ENCODE measurements at regions not wholly inside any gene's neighbourhood (a gene's known extent, or its start where the extent isn't known, plus 50 kb on each side); places are given as distances from the start of the nearest gene placed in this dataset.

DNA sequence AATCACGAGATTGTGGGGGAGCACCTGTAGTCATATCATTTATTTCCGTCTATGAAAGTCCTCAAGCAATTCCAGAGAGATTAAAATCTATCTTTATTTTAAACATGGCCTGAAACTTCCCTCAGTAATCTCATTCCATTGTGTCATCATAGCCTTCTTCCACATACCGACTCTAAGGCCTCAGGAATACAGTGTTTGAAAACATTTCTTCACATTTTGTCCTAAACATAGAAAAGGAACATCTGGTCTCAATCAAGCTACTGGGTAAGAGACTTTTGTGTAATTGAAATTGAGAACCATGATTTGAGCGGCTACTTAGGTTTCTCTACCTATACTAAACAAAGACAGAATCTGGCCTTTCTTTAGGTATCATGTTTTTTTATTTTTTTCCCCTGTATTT, 78.0 kb upstream of the ELMO1 start:
- no peak for DNase-seq (ENCODE audit: extremely low spot score)
- no peaks in the 10 kb centered on the region for H3K36me3 ChIP-seq
- no peaks in the 10 kb centered on the region for H3K9me3 ChIP-seq
- peaks cover 0 to 3% (median 0%) of the 10 kb centered on the region in 4 donors for H3K4me1 ChIP-seq
- WGBS = 61% methylated on average over 4 of the region's 4 CpGs
- no peak overlapping the region for H3K4me3 ChIP-seq
- TF ChIP-seq POLR2AphosphoS5 (IDR thresholded peaks at IDR 0.05) (no peak), POLR2A (IDR thresholded peaks at IDR 0.05; ENCODE audit: low read depth) (no peak), EP300 (IDR thresholded peaks at IDR 0.05) (no peak)
- TF ChIP-seq, protein P1, sequence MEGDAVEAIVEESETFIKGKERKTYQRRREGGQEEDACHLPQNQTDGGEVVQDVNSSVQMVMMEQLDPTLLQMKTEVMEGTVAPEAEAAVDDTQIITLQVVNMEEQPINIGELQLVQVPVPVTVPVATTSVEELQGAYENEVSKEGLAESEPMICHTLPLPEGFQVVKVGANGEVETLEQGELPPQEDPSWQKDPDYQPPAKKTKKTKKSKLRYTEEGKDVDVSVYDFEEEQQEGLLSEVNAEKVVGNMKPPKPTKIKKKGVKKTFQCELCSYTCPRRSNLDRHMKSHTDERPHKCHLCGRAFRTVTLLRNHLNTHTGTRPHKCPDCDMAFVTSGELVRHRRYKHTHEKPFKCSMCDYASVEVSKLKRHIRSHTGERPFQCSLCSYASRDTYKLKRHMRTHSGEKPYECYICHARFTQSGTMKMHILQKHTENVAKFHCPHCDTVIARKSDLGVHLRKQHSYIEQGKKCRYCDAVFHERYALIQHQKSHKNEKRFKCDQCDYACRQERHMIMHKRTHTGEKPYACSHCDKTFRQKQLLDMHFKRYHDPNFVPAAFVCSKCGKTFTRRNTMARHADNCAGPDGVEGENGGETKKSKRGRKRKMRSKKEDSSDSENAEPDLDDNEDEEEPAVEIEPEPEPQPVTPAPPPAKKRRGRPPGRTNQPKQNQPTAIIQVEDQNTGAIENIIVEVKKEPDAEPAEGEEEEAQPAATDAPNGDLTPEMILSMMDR (IDR thresholded peaks at IDR 0.05) = no peak
- intact Hi-C loops (cut with DNase I) = no loop called here
- H3K27me3 ChIP-seq = no peaks in the 10 kb centered on the region
- no peak overlapping the region for H3K27ac ChIP-seq (replicated peaks in 1 of 4)

DNA sequence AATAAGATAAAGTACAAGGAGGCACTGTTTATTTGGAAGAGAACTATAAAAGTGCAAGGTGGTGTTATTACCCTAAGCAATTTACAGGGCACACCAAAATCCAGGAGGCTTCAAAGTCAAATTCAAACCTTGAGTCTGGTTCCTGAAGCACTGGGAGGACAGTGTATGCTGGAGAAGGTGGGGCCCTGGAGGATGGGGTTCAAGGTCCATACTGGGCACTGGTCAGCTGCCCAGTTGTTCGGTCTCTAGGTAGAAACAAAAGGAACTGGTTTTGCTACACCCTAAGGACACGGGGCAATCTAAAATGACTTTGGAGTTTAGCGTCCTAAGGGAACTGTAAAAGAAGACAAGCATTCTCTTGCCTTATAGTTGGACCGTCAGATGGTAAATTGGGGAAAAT, 78.4 kb upstream of the ELMO1 start:
- Histone ChIP-seq H3K9me3 (no peaks in the 10 kb centered on the region), H3K4me3 (no peak overlapping the region), H3K4me1 (peaks cover 0 to 3% (median 0%) of the 10 kb centered on the region in 4 donors), H3K27me3 (no peaks in the 10 kb centered on the region), H3K36me3 (no peaks in the 10 kb centered on the region), H3K27ac (replicated peaks in 1 of 4) (no peak overlapping the region)
- WGBS = 92% methylated on average over 4 of the region's 4 CpGs
- TF ChIP-seq POLR2A (IDR thresholded peaks at IDR 0.05; ENCODE audit: low read depth) = no peak
- TF ChIP-seq EP300 (IDR thresholded peaks at IDR 0.05) = no peak
- TF ChIP-seq, protein P1 (IDR thresholded peaks at IDR 0.05) = no peak
- no peak for TF ChIP-seq POLR2AphosphoS5 (IDR thresholded peaks at IDR 0.05)
- intact Hi-C loops (cut with DNase I) = no loop called here
- no peak for DNase-seq (ENCODE audit: extremely low spot score)

DNA sequence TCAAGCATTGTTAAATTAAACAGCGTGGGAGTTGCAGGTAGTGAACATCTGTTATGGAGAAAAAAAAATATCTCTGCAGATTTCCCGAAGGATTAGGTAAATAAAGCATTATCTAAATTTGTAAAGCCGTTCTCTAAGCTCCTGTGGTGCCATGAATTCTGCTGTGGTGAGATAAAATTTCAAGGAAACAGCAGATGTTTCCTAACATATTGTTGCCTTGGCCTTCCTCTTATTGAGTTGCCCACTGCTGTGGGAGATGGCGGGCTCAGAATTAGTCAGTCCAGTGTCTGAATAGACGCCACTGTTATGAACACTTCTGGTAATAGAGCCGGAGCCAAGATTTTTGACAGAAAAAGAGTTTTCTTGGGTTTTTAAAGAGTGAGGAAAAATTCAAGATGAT, 82.6 kb upstream of the ELMO1 start:
- H3K27ac ChIP-seq (replicated peaks in 1 of 4) = no peak overlapping the region
- 50% methylated on average over 6 of the region's 6 CpGs for WGBS

DNA sequence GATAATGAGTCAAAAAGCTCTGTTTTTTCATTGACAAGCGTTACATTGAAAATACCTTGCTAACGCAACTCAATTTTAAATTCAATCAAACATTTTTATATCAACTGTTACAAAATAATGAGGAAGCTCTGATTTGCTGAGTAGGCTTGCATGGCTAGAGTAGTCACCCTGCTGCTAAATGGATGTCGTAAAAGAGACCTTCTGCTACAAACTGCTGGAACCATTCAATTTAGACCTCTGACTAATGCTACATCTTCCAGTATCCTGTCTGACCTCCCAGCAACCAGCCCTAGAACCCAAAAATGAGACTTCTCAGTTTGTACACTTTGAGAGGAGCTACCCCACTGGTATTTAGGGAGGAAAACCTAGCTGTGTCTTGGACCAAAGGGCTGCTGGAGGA, 84.0 kb upstream of the ELMO1 start:
- WGBS = 74% methylated on average over 3 of the region's 3 CpGs
- Histone ChIP-seq H3K4me3 (no peak overlapping the region), H3K9me3 (no peaks in the 10 kb centered on the region), H3K4me1 (peaks cover 0 to 3% (median 0%) of the 10 kb centered on the region in 4 donors), H3K27ac (replicated peaks in 1 of 4) (no peak overlapping the region), H3K36me3 (no peaks in the 10 kb centered on the region), H3K27me3 (no peaks in the 10 kb centered on the region)
- no peak for TF ChIP-seq EP300 (IDR thresholded peaks at IDR 0.05)
- TF ChIP-seq POLR2AphosphoS5 (IDR thresholded peaks at IDR 0.05) = no peak
- TF ChIP-seq, protein P1 (IDR thresholded peaks at IDR 0.05) = no peak
- no peak for TF ChIP-seq POLR2A (IDR thresholded peaks at IDR 0.05; ENCODE audit: low read depth)
- DNase-seq (ENCODE audit: extremely low spot score) = no peak
- intact Hi-C loops (cut with DNase I) = no loop called here

More for the DNA sequence above, 82.6 kb upstream of the ELMO1 start:
- Histone ChIP-seq H3K9me3 (no peaks in the 10 kb centered on the region), H3K4me1 (peaks cover 0 to 3% (median 0%) of the 10 kb centered on the region in 4 donors), H3K4me3 (no peak overlapping the region), H3K27me3 (no peaks in the 10 kb centered on the region), H3K36me3 (no peaks in the 10 kb centered on the region)
- DNase-seq (ENCODE audit: extremely low spot score) = no peak
- intact Hi-C loops (cut with DNase I) = no loop called here
- TF ChIP-seq EP300 (IDR thresholded peaks at IDR 0.05) = no peak
- peak in 1 of 2 donors; percentile 20 for TF ChIP-seq POLR2AphosphoS5 (IDR thresholded peaks at IDR 0.05)
- no peak for TF ChIP-seq POLR2A (IDR thresholded peaks at IDR 0.05; ENCODE audit: low read depth)
- TF ChIP-seq, protein P1 (IDR thresholded peaks at IDR 0.05) = no peak

Measured in esophagus muscularis mucosa (tissue), 4 donors.